HG03135 (cell line): ENCODE measurements at regions not wholly inside any gene's neighbourhood (a gene's known extent, or its start where the extent isn't known, plus 50 kb on each side); places are given as distances from the start of the nearest gene placed in this dataset.
"Not testable (repeated sequence)": the region's sequence is repeated elsewhere in the genome, so short reads cannot be mapped to it uniquely, and the experiment has no call there.

Experiments used
- ATAC-seq: cut with Tn5 transposase; IDR thresholded peaks from one replicate; pipeline ENCODE4 v1.9.1; 2021; ENCODE audit warnings: mild to moderate bottlenecking, moderate library complexity; ENCODE audit not compliant: unreplicated experiment

- ATAC-seq: no peak
Measured at GRCh38 chr2:210730672-210731071, 174.3 kb downstream of the CPS1 start.

GRCh38 chr2:210746826-210747225 is 190.4 kb downstream of the CPS1 start:
- not testable (repeated sequence) for ATAC-seq

- no peak for ATAC-seq
Measured at GRCh38 chr2:210752532-210752931, 196.1 kb downstream of the CPS1 start.

- no peak for ATAC-seq
Measured at GRCh38 chr2:210753386-210753785, 197.0 kb downstream of the CPS1 start.

- no peak for ATAC-seq
Measured at GRCh38 chr2:210756855-210757254, 200.5 kb downstream of the CPS1 start.

- ATAC-seq: no peak
Measured at GRCh38 chr2:210762604-210763588, 206.5 kb downstream of the CPS1 start.

- no peak for ATAC-seq
Measured at GRCh38 chr2:210768329-210768910, 212.0 kb downstream of the CPS1 start.

- no peak for ATAC-seq
Measured at GRCh38 chr2:210776756-210777155, 220.4 kb downstream of the CPS1 start.

- ATAC-seq: no peak
Measured at GRCh38 chr2:210782222-210782621, 225.8 kb downstream of the CPS1 start.

GRCh38 chr2:210787831-210788230 is 231.4 kb downstream of the CPS1 start:
- not testable (repeated sequence) for ATAC-seq

GRCh38 chr2:210792000-210792399 is 235.6 kb downstream of the CPS1 start:
- no peak for ATAC-seq

GRCh38 chr2:210795506-210795905 is 239.1 kb downstream of the CPS1 start:
- no peak for ATAC-seq

- no peak for ATAC-seq
Measured at GRCh38 chr2:210798180-210798579, 241.8 kb downstream of the CPS1 start.

- ATAC-seq: no peak
Measured at GRCh38 chr2:210814251-210815025, 258.0 kb downstream of the CPS1 start.

- ATAC-seq: no peak
Measured at GRCh38 chr2:210816769-210817168, 260.4 kb downstream of the CPS1 start.

GRCh38 chr2:210818473-210818872 is 262.1 kb downstream of the CPS1 start:
- no peak for ATAC-seq

GRCh38 chr2:210833403-210833802 is 277.0 kb downstream of the CPS1 start:
- no peak for ATAC-seq

- ATAC-seq: no peak
Measured at GRCh38 chr2:210839034-210839433, 282.6 kb downstream of the CPS1 start.

GRCh38 chr2:210839450-210839849 is 283.1 kb downstream of the CPS1 start:
- ATAC-seq: no peak

GRCh38 chr2:210842896-210843295 is 286.5 kb downstream of the CPS1 start:
- no peak for ATAC-seq

- no peak for ATAC-seq
Measured at GRCh38 chr2:210844016-210844415, 287.6 kb downstream of the CPS1 start.
